IMR-90 (cell line): ENCODE measurements at regions not wholly inside any gene's neighbourhood (a gene's known extent, or its start where the extent isn't known, plus 50 kb on each side); places are given as distances from the start of the nearest gene placed in this dataset.

ENCODE experiments used
- ATAC-seq: fragments of 200-7000 bp; cut with Tn5 transposase; 2 replicates; pipeline ENCODE4 v1.9.1; 2020; ENCODE audit warnings: low read depth, mild to moderate bottlenecking, moderate library complexity
- BruUV-seq: library from RNA; stranded (reverse); fragments of 400-500 nt; replicated peaks from 2 replicates; lab custom pipeline; 2021; lab: Mats Ljungman, UMichigan
- CTCF ChIA-PET: fragments of 300-600 bp; formaldehyde crosslinking; extraction: SDS; loops from one replicate; lab custom pipeline; 2021; ENCODE audit warnings: antibody characterized with exemption; lab: Yijun Ruan, JAX
- POLR2A ChIA-PET: fragments of 300-600 bp; sonication (Branson Sonifier 250); formaldehyde crosslinking; loops from one replicate; lab custom pipeline; 2022; ENCODE audit warnings: antibody characterized with exemption; ENCODE audit not compliant: unreplicated experiment; lab: Charles Lee
- DNase-seq: peaks from one replicate; pipeline ENCODE4 v3.0.0; 2013
- H2AFZ ChIP-seq: replicated peaks from 2 replicates; pipeline ENCODE3; 2013; ENCODE audit warnings: low read length, mild to moderate bottlenecking; ENCODE audit not compliant: poor library complexity
- H2AK5ac ChIP-seq: 2 replicates; pipeline ENCODE4 v1.6.1; 2013; ENCODE audit warnings: low read depth, low read length, inconsistent platforms
- H2AK9ac ChIP-seq: replicated peaks from 2 replicates; pipeline ENCODE3; 2013; ENCODE audit warnings: mild to moderate bottlenecking, low read depth, low read length, moderate library complexity; ENCODE audit not compliant: poor library complexity
- H2BK120ac ChIP-seq: 2 replicates; pipeline ENCODE4 v1.6.1; 2013; ENCODE audit warnings: low read depth, low read length, inconsistent platforms
- H2BK15ac ChIP-seq: 3 replicates; pipeline ENCODE4 v1.6.1; 2013; ENCODE audit warnings: low read depth, low read length, inconsistent platforms
- H2BK20ac ChIP-seq: 2 replicates; pipeline ENCODE4 v1.6.1; 2013; ENCODE audit warnings: low read depth, mild to moderate bottlenecking, inconsistent platforms, low read length, moderate library complexity
- H2BK5ac ChIP-seq: 2 replicates; pipeline ENCODE4 v1.6.1; 2013; ENCODE audit warnings: mild to moderate bottlenecking, low read depth, low read length, inconsistent platforms; ENCODE audit not compliant: poor library complexity, severe bottlenecking
- H3K14ac ChIP-seq: replicated peaks from 2 replicates; pipeline ENCODE4 v1.6.1; 2013; ENCODE audit warnings: low read depth, low read length, inconsistent platforms
- H3K18ac ChIP-seq: 2 replicates; pipeline ENCODE4 v1.6.1; 2013; ENCODE audit warnings: low read depth, low read length, control low read depth
- H3K23ac ChIP-seq: 2 replicates; pipeline ENCODE4 v1.6.1; 2013; ENCODE audit warnings: low read depth, low read length, inconsistent platforms
- H3K27ac ChIP-seq: 2 replicates; pipeline ENCODE4 v1.5.1; 2013; ENCODE audit warnings: mild to moderate bottlenecking, control low read depth, low read length; ENCODE audit not compliant: insufficient read depth
- H3K27me3 ChIP-seq: 2 replicates; pipeline ENCODE4 v1.6.1; 2013; ENCODE audit warnings: low read length; ENCODE audit not compliant: control insufficient read depth, insufficient read depth
- H3K36me3 ChIP-seq: 2 replicates; pipeline ENCODE4 v1.6.1; 2013; ENCODE audit warnings: low read length, mixed read lengths; ENCODE audit not compliant: control insufficient read depth, insufficient read depth
- H3K4ac ChIP-seq: 2 replicates; pipeline ENCODE4 v1.6.1; 2013; ENCODE audit warnings: low read depth, low read length, inconsistent platforms
- H3K4me1 ChIP-seq: 2 replicates; pipeline ENCODE4 v1.6.1; 2013; ENCODE audit warnings: low read length, mixed read lengths; ENCODE audit not compliant: control insufficient read depth, insufficient read depth
- H3K4me2 ChIP-seq: 2 replicates; pipeline ENCODE4 v1.6.1; 2013; ENCODE audit warnings: low read depth, mild to moderate bottlenecking, control low read depth, low read length, moderate library complexity
- H3K4me3 ChIP-seq: 2 replicates; pipeline ENCODE4 v1.5.1; 2013; ENCODE audit warnings: low read depth, mild to moderate bottlenecking, control low read depth, low read length, moderate library complexity; ENCODE audit not compliant: insufficient read depth
- H3K56ac ChIP-seq: 2 replicates; pipeline ENCODE4 v1.6.1; 2013; ENCODE audit warnings: low read length, inconsistent platforms; ENCODE audit not compliant: insufficient read depth; ENCODE audit errors: extremely low read depth
- H3K79me1 ChIP-seq, 2 experiments: 2 replicates each; pipeline ENCODE4 v1.6.1; 2013; ENCODE audit warnings: low read length in 2 of 2, inconsistent platforms in 1 of 2, low read depth in 1 of 2
- H3K9ac ChIP-seq: 2 replicates; pipeline ENCODE4 v1.6.1; 2013; ENCODE audit warnings: low read depth, low read length, control low read depth
- H3K9me1 ChIP-seq: 2 replicates; pipeline ENCODE4 v1.6.1; 2013; ENCODE audit warnings: low read length, inconsistent platforms; ENCODE audit not compliant: insufficient read depth
- H3K9me3 ChIP-seq: 2 replicates; pipeline ENCODE4 v1.6.1; 2013; ENCODE audit warnings: low read length; ENCODE audit not compliant: control insufficient read depth, insufficient read depth
- H4K20me1 ChIP-seq: 2 replicates; pipeline ENCODE4 v1.6.1; 2013; ENCODE audit warnings: low read length, inconsistent platforms; ENCODE audit not compliant: insufficient read depth
- H4K5ac ChIP-seq: 2 replicates; pipeline ENCODE4 v1.6.1; 2013; ENCODE audit warnings: mild to moderate bottlenecking, low read depth, low read length, control low read depth
- H4K8ac ChIP-seq, 2 experiments: 2 replicates each; pipeline ENCODE4 v1.6.1; 2013; ENCODE audit warnings: low read depth in 2 of 2, low read length in 2 of 2, control low read depth in 1 of 2, inconsistent platforms in 1 of 2
- H4K91ac ChIP-seq: 2 replicates; pipeline ENCODE4 v1.6.1; 2013; ENCODE audit warnings: low read depth, low read length, inconsistent platforms; ENCODE audit not compliant: insufficient read depth
- BHLHE40 ChIP-seq: fragments of 150-350 bp; IDR thresholded peaks from 2 replicates; pipeline ENCODE4 v1.6.1; 2016; ENCODE audit warnings: mild to moderate bottlenecking, low read depth, low read length
- CEBPB ChIP-seq: IDR thresholded peaks from 2 replicates; pipeline ENCODE4 v1.6.1; 2012; ENCODE audit warnings: low read depth, low read length, improper control_type of control experiment
- CHD1 ChIP-seq: IDR thresholded peaks from 2 replicates; pipeline ENCODE4 v1.6.1; 2012; ENCODE audit warnings: low read depth, low read length, improper control_type of control experiment
- CTCF ChIP-seq: conservative IDR thresholded peaks from 2 replicates; pipeline ENCODE4 v1.5.1; 2012; ENCODE audit warnings: mild to moderate bottlenecking, low read depth, low read length, improper control_type of control experiment
- ELK1 ChIP-seq: fragments of 150-350 bp; IDR thresholded peaks from 2 replicates; pipeline ENCODE4 v1.6.1; 2016; ENCODE audit warnings: low read depth, mild to moderate bottlenecking, low read length, moderate library complexity, borderline replicate concordance
- FOS ChIP-seq: fragments of 150-350 bp; IDR thresholded peaks from 2 replicates; pipeline ENCODE4 v1.6.1; 2016; ENCODE audit warnings: low read depth, low read length
- MAZ ChIP-seq: IDR thresholded peaks from 2 replicates; pipeline ENCODE4 v1.6.1; 2012; ENCODE audit warnings: low read depth, mild to moderate bottlenecking, low read length, improper control_type of control experiment, moderate library complexity, borderline replicate concordance
- MXI1 ChIP-seq: IDR thresholded peaks from 2 replicates; pipeline ENCODE4 v1.6.1; 2012; ENCODE audit warnings: low read depth, mild to moderate bottlenecking, low read length, moderate library complexity, borderline replicate concordance
- NFE2L2 ChIP-seq: fragments of 150-350 bp; IDR thresholded peaks from 2 replicates; pipeline ENCODE4 v1.6.1; 2016; ENCODE audit warnings: low read depth, mild to moderate bottlenecking, low read length
- POLR2A ChIP-seq: IDR thresholded peaks from 2 replicates; pipeline ENCODE4 v1.6.1; 2012; ENCODE audit warnings: mild to moderate bottlenecking, low read depth, low read length
- RAD21 ChIP-seq: IDR thresholded peaks from 2 replicates; pipeline ENCODE4 v1.6.1; 2012; ENCODE audit warnings: low read length, improper control_type of control experiment
- RCOR1 ChIP-seq: IDR thresholded peaks from 2 replicates; pipeline ENCODE4 v1.6.1; 2012; ENCODE audit warnings: mild to moderate bottlenecking, low read length, improper control_type of control experiment; ENCODE audit not compliant: insufficient replicate concordance
- RFX5 ChIP-seq: IDR thresholded peaks from 2 replicates; pipeline ENCODE4 v1.8.0; 2012; ENCODE audit warnings: low read depth, mild to moderate bottlenecking, low read length, moderate library complexity
- SMC3 ChIP-seq: fragments of 150-350 bp; IDR thresholded peaks from 2 replicates; pipeline ENCODE4 v1.6.1; 2016; ENCODE audit warnings: low read depth, mild to moderate bottlenecking, antibody characterized with exemption, low read length, moderate library complexity
- USF2 ChIP-seq: fragments of 150-350 bp; IDR thresholded peaks from 2 replicates; pipeline ENCODE4 v1.6.1; 2017; ENCODE audit warnings: mild to moderate bottlenecking, antibody characterized with exemption, low read length, low read depth
- WGBS, 2 experiments: methylation state at CpG; one replicate each; pipeline versions ENCODE4 v1.1.5 to v1.1.7; 2013; ENCODE audit warnings: missing lambda C conversion rate in 2 of 2; ENCODE audit not compliant: insufficient read length in 1 of 2; ENCODE audit errors: extremely low coverage in 2 of 2; 5-methylcytosine and 5-hydroxymethylcytosine counted together
- dilution Hi-C: fragments of 300-500 bp; cut with HindIII; formaldehyde crosslinking; loops from one replicate; pipeline ENCODE4 v1.14.3; 2018; ENCODE audit warnings: low sequenced_read_pairs; ENCODE audit not compliant: unreplicated experiment
- in situ Hi-C: fragments of 300-500 bp; cut with MboI; formaldehyde crosslinking; loops from 3 replicates; pipeline ENCODE4 v1.14.3; 2019; ENCODE audit warnings: low sequenced_read_pairs, inconsistent platforms, mixed read lengths
- intact Hi-C: fragments of 100-400 bp; cut with micrococcal nuclease; formaldehyde crosslinking; loops from 2 replicates; pipeline ENCODE4 v1.10.0; 2022

GRCh38 chr11:15519911-15520310 lies 405.2 kb downstream of the INSC start:
- dilution Hi-C loops, result no loop called here
- Histone ChIP-seq H3K56ac (no peak overlapping the region), H2BK15ac (no peak overlapping the region), H3K18ac (no peak overlapping the region), H4K20me1 (no peaks in the 10 kb centered on the region), H3K36me3 (no peaks in the 10 kb centered on the region), H3K9me1 (no peaks in the 10 kb centered on the region), H2BK20ac (no peak overlapping the region), H3K14ac (no peak overlapping the region), H3K9ac (no peak overlapping the region), H3K23ac (no peak overlapping the region), H4K91ac (no peak overlapping the region), H2AK5ac (no peak overlapping the region), H2AK9ac (no peak overlapping the region), H3K27me3 (no peaks in the 10 kb centered on the region), H3K79me1 (no peaks in the 10 kb centered on the region), H3K27ac (no peak overlapping the region), H3K4me2 (no peak overlapping the region), H4K5ac (no peak overlapping the region), H2BK120ac (no peak overlapping the region), H3K4me3 (no peak overlapping the region), H2BK5ac (no peak overlapping the region), H3K9me3 (no peaks in the 10 kb centered on the region), H3K4ac (no peak overlapping the region), H2AFZ (no peak overlapping the region), H3K4me1 (no peaks in the 10 kb centered on the region), H4K8ac (no peak overlapping the region)
- DNase-seq (no peak), ATAC-seq (no peak)
- ChIA-PET POLR2A (interaction anchor here (0.6 kb wide), 1 partner anchor 1094 kb away, joined by 3 read pairs; no protein-coding TSS in a partner anchor), CTCF (no interaction called here)
- TF ChIP-seq BHLHE40 (no peak), USF2 (no peak), MXI1 (no peak), CTCF (no peak), ELK1 (no peak), RAD21 (no peak), POLR2A (no peak), RFX5 (no peak), NFE2L2 (no peak), RCOR1 (no peak), CEBPB (no peak), FOS (no peak), MAZ (no peak), CHD1 (no peak), SMC3 (no peak)
- intact Hi-C loops, result no loop called here
- WGBS, 2 experiments, result 14% methylated on average over 1 of the region's 2 CpGs; no CpG with 5 or more reads in 1 of the 2 experiments
- BruUV-seq, result no TSS peak
- in situ Hi-C loops, result no loop called here
